ENCODE measurements at regions not wholly inside any gene's neighbourhood (a gene's known extent, or its start where the extent isn't known, plus 50 kb on each side); places are given as distances from the start of the nearest gene placed in this dataset.

GRCh38 chr2:74779265-74779558, 54.7 kb upstream of the HK2 start:
- no peak for TF ChIP-seq CTCF (IDR thresholded peaks at IDR 0.05 in 4 of 5, conservative IDR thresholded peaks at IDR 0.05 in 1 of 5)
- no peak for TF ChIP-seq POLR2A (IDR thresholded peaks at IDR 0.05)

Measured in gastrocnemius medialis (tissue), 4 donors.